K562 (cell line): ENCODE measurements at regions not wholly inside any gene's neighbourhood (a gene's known extent, or its start where the extent isn't known, plus 50 kb on each side); places are given as distances from the start of the nearest gene placed in this dataset.
A peak's percentile ranks its signal among the peaks of the same experiment; 100 is the strongest.

Experiments used
- ATAC-seq: fragments of 200-7000 bp; cut with Tn5 transposase; 3 replicates; pipeline ENCODE4 v1.9.1; 2020; ENCODE audit warnings: moderate library complexity
- BruUV-seq: library from RNA; stranded (reverse); fragments of 400-500 nt; replicated peaks from 2 replicates; lab custom pipeline; 2021; lab: Mats Ljungman, UMichigan
- CTCF ChIA-PET: fragments of 300-600 bp; formaldehyde crosslinking; extraction: SDS; loops from one replicate; lab custom pipeline; 2021; ENCODE audit warnings: low intra/inter-chr PET ratio; lab: Yijun Ruan, JAX
- POLR2A ChIA-PET: fragments of 300-600, 350-650 bp; sonication (Branson Sonifier 250); formaldehyde crosslinking; extraction: SDS; loops from one replicate; lab custom pipeline; 2021; ENCODE audit warnings: antibody characterized with exemption, inconsistent platforms; lab: Yijun Ruan, JAX
- DNase-seq, 4 experiments: peaks; one replicate each; pipeline versions ENCODE4 v3.0.0 to v3.0.0-alpha.2; 2011 to 2018; ENCODE audit warnings: low spot score in 3 of 4, mixed read lengths in 3 of 4; ENCODE audit errors: extremely low read depth in 1 of 4
- FAIRE-seq: peaks from 2 replicates; lab custom pipeline; 2011; peaks lifted over from hg19 to GRCh38; lab: Jason Lieb, UNC
- H2AFZ ChIP-seq: 2 replicates; pipeline ENCODE4 v1.6.0; 2011; ENCODE audit warnings: low read depth, low read length, control low read depth, inconsistent platforms
- H3K27ac ChIP-seq: fragments of 200-600 bp; 3 replicates; pipeline ENCODE4 v1.8.0; 2011; ENCODE audit warnings: low read depth, mild to moderate bottlenecking, control low read depth, inconsistent platforms, low read length, moderate library complexity, mixed read lengths; ENCODE audit errors: extremely low read depth
- H3K27me3 ChIP-seq, 2 experiments: fragments of 300-600 bp in 1 of 2; 2 replicates in 1 of 2; 3 replicates in 1 of 2; pipeline versions ENCODE4 v1.6.0 to v1.8.0; 2011; ENCODE audit warnings: inconsistent platforms in 2 of 2, low read length in 2 of 2, mild to moderate bottlenecking in 1 of 2, mixed read lengths in 1 of 2, moderate library complexity in 1 of 2; ENCODE audit not compliant: control insufficient read depth in 2 of 2, insufficient read depth in 2 of 2
- H3K36me3 ChIP-seq: fragments of 300-600 bp; 3 replicates; pipeline ENCODE4 v1.8.0; 2011; ENCODE audit warnings: mild to moderate bottlenecking, low read length, inconsistent platforms; ENCODE audit not compliant: control insufficient read depth, insufficient read depth
- H3K4me1 ChIP-seq, 2 experiments: fragments of 200-600 bp in 1 of 2; replicated peaks in 1 of 2; 2 replicates in 1 of 2; 3 replicates in 1 of 2; pipeline versions ENCODE4 v1.5.1 to v1.8.0; 2011; ENCODE audit warnings: inconsistent platforms in 2 of 2, low read length in 2 of 2, mild to moderate bottlenecking in 1 of 2, mixed read lengths in 1 of 2, moderate library complexity in 1 of 2; ENCODE audit not compliant: control insufficient read depth in 2 of 2, insufficient read depth in 2 of 2
- H3K4me2 ChIP-seq: 2 replicates; pipeline ENCODE4 v1.6.1; 2011; ENCODE audit warnings: low read length, control low read depth, inconsistent platforms, mixed read lengths; ENCODE audit not compliant: insufficient read depth
- H3K4me3 ChIP-seq: fragments of 200-600 bp; sonication (generic), shearing (Covaris generic); 2 replicates; pipeline ENCODE4 v1.5.1; 2016; ENCODE audit warnings: control low read depth, inconsistent platforms
- H3K79me2 ChIP-seq: fragments of 200-600 bp; 3 replicates; pipeline ENCODE4 v1.8.0; 2011; ENCODE audit warnings: low read length, inconsistent platforms; ENCODE audit not compliant: control insufficient read depth, insufficient read depth
- H3K9ac ChIP-seq, 2 experiments: 2 replicates each; pipeline versions ENCODE4 v1.6.0 to v1.6.1; 2011; ENCODE audit warnings: low read depth in 2 of 2, low read length in 2 of 2, control low read depth in 1 of 2, inconsistent platforms in 1 of 2, mild to moderate bottlenecking in 1 of 2, mixed read lengths in 1 of 2; ENCODE audit not compliant: insufficient read depth in 1 of 2
- H3K9me1 ChIP-seq: one replicate; pipeline ENCODE4 v1.6.0; 2011; ENCODE audit warnings: inconsistent platforms, mild to moderate bottlenecking, low read length, moderate library complexity; ENCODE audit not compliant: control insufficient read depth, insufficient read depth
- H3K9me3 ChIP-seq: replicated peaks from 2 replicates; pipeline ENCODE4 v1.5.1; 2011; ENCODE audit warnings: low read depth, low read length, inconsistent platforms; ENCODE audit not compliant: control insufficient read depth, insufficient read depth
- H4K20me1 ChIP-seq: replicated peaks from 2 replicates; pipeline ENCODE4 v1.6.1; 2011; ENCODE audit warnings: low read length, inconsistent platforms, mixed read lengths; ENCODE audit not compliant: control insufficient read depth, insufficient read depth
- JUNB ChIP-seq: fragments of 450-650 bp; formaldehyde crosslinking; conservative IDR thresholded peaks from 2 replicates; pipeline ENCODE4 v1.4.0; 2020; ENCODE audit warnings: mild to moderate bottlenecking
- MAFK ChIP-seq: IDR thresholded peaks from 2 replicates; pipeline ENCODE4 v1.6.1; 2011; ENCODE audit warnings: low read length, improper control_type of control experiment
- MCM3 ChIP-seq: fragments of 450-650 bp; IDR thresholded peaks from 2 replicates; pipeline ENCODE4 v1.6.1; 2016
- NR2C2 ChIP-seq, 2 experiments: fragments of 200-800 bp in 1 of 2; sonication (Bioruptor generic) in 1 of 2; sonication (generic) in 1 of 2; formaldehyde crosslinking in 1 of 2; IDR thresholded peaks; 2 replicates each; pipeline versions ENCODE4 v1.6.1 to v1.8.0; 2016 to 2022; ENCODE audit warnings: mild to moderate bottlenecking in 1 of 2, missing compliant biosample characterization in 1 of 2, missing genetic modification characterization in 1 of 2, missing genetic modification reagents in 1 of 2
- POLR2G ChIP-seq: fragments of 200-400 bp; formaldehyde crosslinking; IDR thresholded peaks from 2 replicates; pipeline ENCODE4 v1.6.1; 2017; ENCODE audit warnings: low read depth, mild to moderate bottlenecking, antibody characterized with exemption, low read length, moderate library complexity
- SMAD4 ChIP-seq: fragments of 250-450 bp; sonication (Bioruptor Pico); conservative IDR thresholded peaks from 2 replicates; pipeline ENCODE4 v1.8.0; 2021; ENCODE audit warnings: inconsistent platforms, mild to moderate bottlenecking, moderate library complexity
- STAG1 ChIP-seq: sonication (generic); formaldehyde crosslinking; IDR thresholded peaks from 2 replicates; pipeline ENCODE4 v1.5.0; 2020; ENCODE audit warnings: missing genetic modification reagents, borderline replicate concordance
- ZNF316 ChIP-seq: fragments of 450-650 bp; IDR thresholded peaks from 2 replicates; pipeline ENCODE4 v1.6.1; 2016
- ZNF785 ChIP-seq: fragments of 250-450 bp; sonication (Bioruptor Pico); IDR thresholded peaks from 2 replicates; pipeline ENCODE4 v1.4.0; 2020; ENCODE audit warnings: mild to moderate bottlenecking
- WGBS: fragments of 100-300 bp; shearing (Covaris generic); methylation state at CpG from one replicate; pipeline ENCODE4 v1.1.6; 2016; ENCODE audit warnings: low coverage, mixed read lengths; ENCODE audit not compliant: insufficient coverage; ENCODE audit errors: missing lambda C conversion rate; 5-methylcytosine and 5-hydroxymethylcytosine counted together
- in situ Hi-C: fragments of 300-500 bp; cut with MboI; formaldehyde crosslinking; loops from 4 replicates; pipeline ENCODE4 v1.15.0; 2018; ENCODE audit warnings: inconsistent platforms, mixed read lengths
- intact Hi-C: fragments of 100-400 bp; cut with micrococcal nuclease; formaldehyde crosslinking; loops from 2 replicates; pipeline ENCODE4 v1.14.2; 2022

DNA sequence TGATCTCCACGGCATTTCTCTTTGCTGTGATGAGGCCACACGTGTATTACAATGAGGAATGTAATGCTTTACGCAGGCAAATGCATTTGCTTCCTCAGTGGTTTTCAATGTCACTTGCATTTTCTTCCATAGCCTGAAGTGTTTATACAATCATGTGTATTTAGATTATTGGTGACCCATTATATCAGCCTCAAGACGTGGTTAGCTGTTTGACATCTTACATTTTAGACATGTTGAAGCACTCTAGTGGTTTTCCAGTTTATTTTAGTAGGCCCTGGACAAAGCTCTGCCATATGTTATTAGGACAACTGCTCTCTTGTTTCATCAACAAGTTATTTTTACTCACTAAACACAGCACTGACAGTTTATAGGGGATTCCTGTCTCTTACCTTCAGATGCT lies 200.4 kb downstream of the UTRN start:
- ChIA-PET CTCF (no interaction called here), POLR2A (no interaction called here)
- H3K4me3 ChIP-seq: no peak overlapping the region
- no peak for ATAC-seq
- WGBS: 16% methylated on average over 4 of the region's 4 CpGs
- H3K36me3 ChIP-seq: no peaks in the 10 kb centered on the region
- no peaks in the 10 kb centered on the region for H3K4me1 ChIP-seq
- no peak for DNase-seq
- in situ Hi-C loops: loop anchor here (10.0 kb wide), 1 partner anchor 381 kb away; no protein-coding TSS in a partner anchor
- FAIRE-seq: no peak
- intact Hi-C loops: no loop called here
- H3K27me3 ChIP-seq: no peaks in the 10 kb centered on the region
- H3K9ac ChIP-seq: no peak overlapping the region
- no peaks in the 10 kb centered on the region for H3K9me1 ChIP-seq
- H2AFZ ChIP-seq: peak overlapping the region; percentile 2; the same call in 1 of the 2 replicates
- no peak overlapping the region for H3K27ac ChIP-seq
- no TSS peak for BruUV-seq
- no peak for TF ChIP-seq MCM3
- H3K79me2 ChIP-seq: no peaks in the 10 kb centered on the region
- no peaks in the 10 kb centered on the region for H3K9me3 ChIP-seq
- no peak overlapping the region for H3K4me2 ChIP-seq
- H4K20me1 ChIP-seq: no peaks in the 10 kb centered on the region

DNA sequence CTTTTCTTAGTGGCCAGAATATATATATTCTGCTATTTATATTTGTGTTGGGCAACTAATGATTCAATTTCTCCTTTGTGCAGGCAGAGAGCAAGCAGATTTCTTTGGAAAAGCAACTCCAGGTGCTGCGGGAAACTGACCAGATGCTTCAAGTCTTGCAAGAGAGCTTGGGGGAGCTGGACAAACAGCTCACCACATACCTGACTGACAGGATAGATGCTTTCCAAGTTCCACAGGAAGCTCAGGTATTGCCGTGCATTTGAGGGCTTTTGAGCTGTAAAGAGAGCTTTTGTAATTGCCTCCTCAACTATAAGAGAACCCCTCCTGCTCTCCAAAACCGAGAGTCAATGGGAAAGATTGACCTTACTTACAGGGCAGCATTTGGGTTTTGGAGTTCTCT lies 203.5 kb downstream of the UTRN start:
- BruUV-seq: no TSS peak

More for the DNA sequence above, 203.5 kb downstream of the UTRN start:
- Histone ChIP-seq H2AFZ (no peak overlapping the region), H3K4me2 (no peak overlapping the region), H3K79me2 (no peaks in the 10 kb centered on the region), H4K20me1 (no peaks in the 10 kb centered on the region), H3K4me3 (no peak overlapping the region), H3K36me3 (no peaks in the 10 kb centered on the region), H3K9ac (no peak overlapping the region), H3K4me1 (no peaks in the 10 kb centered on the region), H3K27me3 (no peaks in the 10 kb centered on the region), H3K9me1 (no peaks in the 10 kb centered on the region), H3K9me3 (no peaks in the 10 kb centered on the region), H3K27ac (no peak overlapping the region)
- in situ Hi-C loops (loop anchor here (10.0 kb wide), 1 partner anchor 384 kb away; no protein-coding TSS in a partner anchor), intact Hi-C loops (no loop called here)
- no peak for ATAC-seq
- no peak for FAIRE-seq
- ChIA-PET CTCF (no interaction called here), POLR2A (interaction anchor here (0.6 to 1.4 kb wide), 2 partner anchors 170 to 818 kb away, joined by 3 read pairs; no protein-coding TSS in a partner anchor)
- DNase-seq: no peak
- TF ChIP-seq STAG1 (CRISPR knock-in tag) (no peak), MAFK (no peak), ZNF785 (CRISPR knock-in tag) (no peak), POLR2G (no peak), JUNB (CRISPR knock-in tag) (no peak), SMAD4 (CRISPR knock-in tag) (no peak), ZNF316 (no peak), NR2C2 (CRISPR knock-in tag; IDR thresholded peaks at IDR 0.05) (no peak), NR2C2 (tag; IDR thresholded peaks at IDR 0.05) (no peak)
- WGBS: 16% methylated on average over 3 of the region's 3 CpGs
